Endothelial cell of umbilical vein (primary cell): ENCODE measurements at regions not wholly inside any gene's neighbourhood (a gene's known extent, or its start where the extent isn't known, plus 50 kb on each side); places are given as distances from the start of the nearest gene placed in this dataset.

Experiments used
- BruUV-seq: library from RNA; stranded (reverse); fragments of 400-500 nt; replicated peaks from 2 replicates; lab custom pipeline; 2021; lab: Mats Ljungman, UMichigan
- CTCF ChIA-PET: fragments of 300-600, 350-600 bp; sonication (Branson Sonifier 250); formaldehyde crosslinking; loops from one replicate; lab custom pipeline; 2021; ENCODE audit warnings: antibody characterized with exemption, inconsistent platforms; lab: Charles Lee
- POLR2A ChIA-PET: fragments of 300-600, 350-600 bp; sonication (Branson Sonifier 250); formaldehyde crosslinking; loops from one replicate; lab custom pipeline; 2021; ENCODE audit warnings: antibody characterized with exemption, inconsistent platforms; lab: Charles Lee
- DNase-seq: peaks from one replicate; pipeline ENCODE4 v3.0.0-alpha.2; 2011; ENCODE audit warnings: low read depth, low spot score
- FAIRE-seq: peaks from 2 replicates; lab custom pipeline; 2011; peaks lifted over from hg19 to GRCh38; lab: Jason Lieb, UNC
- H2AFZ ChIP-seq: 2 replicates; pipeline ENCODE4 v1.6.0; 2012; ENCODE audit warnings: low read depth, low read length, control low read depth, inconsistent platforms
- H3K27ac ChIP-seq: 2 replicates; pipeline ENCODE4 v1.5.1; 2011; ENCODE audit warnings: low read depth, mild to moderate bottlenecking, control low read depth, low read length, moderate library complexity; ENCODE audit not compliant: insufficient read depth
- H3K27me3 ChIP-seq, 2 experiments: 2 replicates each; pipeline versions ENCODE4 v1.6.0 to v1.6.1; 2011; ENCODE audit warnings: low read length in 2 of 2, mixed read lengths in 1 of 2; ENCODE audit not compliant: control insufficient read depth in 2 of 2, insufficient read depth in 2 of 2
- H3K36me3 ChIP-seq, 2 experiments: 2 replicates in 1 of 2; 3 replicates in 1 of 2; pipeline ENCODE4 v1.5.1; 2011; ENCODE audit warnings: low read length in 2 of 2, mild to moderate bottlenecking in 1 of 2, moderate library complexity in 1 of 2; ENCODE audit not compliant: control insufficient read depth in 2 of 2, insufficient read depth in 2 of 2; ENCODE audit errors: extremely low read depth in 1 of 2
- H3K4me1 ChIP-seq: 3 replicates; pipeline ENCODE4 v1.5.1; 2011; ENCODE audit warnings: mild to moderate bottlenecking, low read length; ENCODE audit not compliant: control insufficient read depth, insufficient read depth; ENCODE audit errors: extremely low read depth
- H3K4me2 ChIP-seq: 2 replicates; pipeline ENCODE4 v1.6.1; 2011; ENCODE audit warnings: low read length, control low read depth, mixed read lengths; ENCODE audit not compliant: insufficient read depth
- H3K4me3 ChIP-seq, 3 experiments: fragments of 200-600 bp in 1 of 3; sonication (generic), shearing (Covaris generic) in 1 of 3; replicated peaks in 1 of 3; 2 replicates each; pipeline ENCODE4 v1.5.1; 2011 to 2016; ENCODE audit warnings: control low read depth in 3 of 3, low read length in 3 of 3, mild to moderate bottlenecking in 2 of 3, inconsistent platforms in 1 of 3, low read depth in 1 of 3, moderate library complexity in 1 of 3; ENCODE audit not compliant: insufficient read depth in 1 of 3
- H3K79me2 ChIP-seq: 2 replicates; pipeline ENCODE4 v1.6.0; 2012; ENCODE audit warnings: low read length, inconsistent platforms; ENCODE audit not compliant: control insufficient read depth, insufficient read depth
- H3K9ac ChIP-seq: replicated peaks from 2 replicates; pipeline ENCODE3; 2011; ENCODE audit warnings: low read length, control low read depth; ENCODE audit not compliant: insufficient read depth; ENCODE audit errors: extremely low read depth
- H3K9me1 ChIP-seq: replicated peaks from 3 replicates; pipeline ENCODE4 v1.6.0; 2011; ENCODE audit warnings: mild to moderate bottlenecking, low read length; ENCODE audit not compliant: control insufficient read depth, insufficient read depth; ENCODE audit errors: extremely low read depth
- H3K9me3 ChIP-seq: replicated peaks from 2 replicates; pipeline ENCODE4 v1.5.1; 2012; ENCODE audit warnings: low read length, inconsistent platforms; ENCODE audit not compliant: control insufficient read depth, insufficient read depth
- H4K20me1 ChIP-seq: replicated peaks from 2 replicates; pipeline ENCODE3; 2011; ENCODE audit warnings: mild to moderate bottlenecking, low read length; ENCODE audit not compliant: control insufficient read depth, insufficient read depth; ENCODE audit errors: extremely low read depth
- CTCF ChIP-seq, 2 donors: IDR thresholded peaks; 1 replicate in 1 of 2; 2 replicates in 1 of 2; pipeline ENCODE4 v1.5.1; 2011; ENCODE audit warnings: low read length in 2 of 2, mild to moderate bottlenecking in 2 of 2, moderate library complexity in 2 of 2, control low read depth in 1 of 2, inconsistent platforms in 1 of 2, low read depth in 1 of 2; ENCODE audit not compliant: insufficient read depth in 1 of 2; ENCODE audit errors: extremely low read depth in 1 of 2
- EZH2 ChIP-seq: IDR thresholded peaks from 2 replicates; pipeline ENCODE4 v1.6.1; 2012; ENCODE audit warnings: borderline replicate concordance, low read depth, mild to moderate bottlenecking, moderate library complexity, low read length, inconsistent platforms; ENCODE audit not compliant: severe bottlenecking
- FOS ChIP-seq: IDR thresholded peaks from 2 replicates; pipeline ENCODE4 v1.6.1; 2011; ENCODE audit warnings: mild to moderate bottlenecking, low read length, moderate library complexity, borderline replicate concordance; ENCODE audit not compliant: insufficient read depth
- GATA2 ChIP-seq: IDR thresholded peaks from 2 replicates; pipeline ENCODE4 v1.7.0; 2011; ENCODE audit warnings: low read depth, mild to moderate bottlenecking, moderate library complexity, mixed read lengths, low read length; ENCODE audit not compliant: insufficient read length, insufficient read depth
- JUN ChIP-seq: IDR thresholded peaks from 2 replicates; pipeline ENCODE4 v1.6.1; 2011; ENCODE audit warnings: borderline replicate concordance, low read depth; ENCODE audit not compliant: insufficient read length, insufficient read depth
- MAX ChIP-seq: IDR thresholded peaks from 2 replicates; pipeline ENCODE4 v1.6.1; 2011; ENCODE audit not compliant: insufficient read depth, insufficient read length
- MYC ChIP-seq: IDR thresholded peaks from one replicate; pipeline ENCODE4 v1.6.1; 2011; ENCODE audit warnings: mild to moderate bottlenecking, low read depth, low read length
- POLR2A ChIP-seq: IDR thresholded peaks from 2 replicates; pipeline ENCODE4 v1.6.1; 2012; ENCODE audit warnings: low read depth, mild to moderate bottlenecking, control low read depth, low read length
- POLR2AphosphoS5 ChIP-seq: IDR thresholded peaks from 2 replicates; pipeline ENCODE4 v1.6.1; 2012; ENCODE audit warnings: low read depth, mild to moderate bottlenecking, control low read depth, low read length, moderate library complexity; ENCODE audit not compliant: insufficient read depth
- dilution Hi-C: fragments of 300-500 bp; cut with MboI; formaldehyde crosslinking; loops from one replicate; pipeline ENCODE4 v1.15.0; 2019; ENCODE audit warnings: low sequenced_read_pairs; ENCODE audit not compliant: extremely low pct_ligation_motif_present
- intact Hi-C: fragments of 100-400 bp; cut with micrococcal nuclease; formaldehyde crosslinking; loops from one replicate; pipeline ENCODE4 v1.10.0; 2022

- CTCF ChIA-PET, result no interaction called here
- Histone ChIP-seq H3K79me2 (no peaks in the 10 kb centered on the region), H3K36me3 (no peaks in the 10 kb centered on the region), H3K9me3 (no peaks in the 10 kb centered on the region), H3K9me1 (no peaks in the 10 kb centered on the region), H3K4me2 (no peak overlapping the region), H4K20me1 (no peaks in the 10 kb centered on the region), H3K27ac (no peak overlapping the region), H2AFZ (no peak overlapping the region), H3K9ac (no peak overlapping the region), H3K4me3 (no peak overlapping the region), H3K27me3 (no peaks in the 10 kb centered on the region), H3K4me1 (no peaks in the 10 kb centered on the region)
- dilution Hi-C loops, result no loop called here
- POLR2A ChIA-PET, result no interaction called here
- no peak for TF ChIP-seq CTCF (IDR thresholded peaks at IDR 0.05; ENCODE audit: extremely low read depth in 1 of 2, insufficient read depth in 1 of 2, low read depth in 1 of 2, low read length in 2 of 2)
- TF ChIP-seq FOS, result no peak
- TF ChIP-seq GATA2, result no peak
- DNase-seq (no peak), FAIRE-seq (no peak)
- intact Hi-C loops, result no loop called here
- no TSS peak for BruUV-seq
Observed at GRCh38 chr18:57269756-57270155, 82.6 kb upstream of the ST8SIA3 start.

- TF ChIP-seq FOS (no peak), POLR2AphosphoS5 (no peak), MYC (no peak), GATA2 (no peak), MAX (no peak), EZH2 (no peak), JUN (no peak), POLR2A (no peak), CTCF (IDR thresholded peaks at IDR 0.05; ENCODE audit: extremely low read depth in 1 of 2, insufficient read depth in 1 of 2, low read depth in 1 of 2, low read length in 2 of 2) (no peak)
- Histone ChIP-seq H3K27ac (no peak overlapping the region), H3K79me2 (no peaks in the 10 kb centered on the region), H3K4me1 (no peaks in the 10 kb centered on the region), H3K36me3 (no peaks in the 10 kb centered on the region), H2AFZ (no peak overlapping the region), H4K20me1 (no peaks in the 10 kb centered on the region), H3K9me3 (no peaks in the 10 kb centered on the region), H3K27me3 (no peaks in the 10 kb centered on the region), H3K9me1 (no peaks in the 10 kb centered on the region), H3K9ac (no peak overlapping the region), H3K4me3 (no peak overlapping the region), H3K4me2 (no peak overlapping the region)
- FAIRE-seq (no peak), DNase-seq (no peak)
- CTCF ChIA-PET, result no interaction called here
- dilution Hi-C loops, result no loop called here
- BruUV-seq, result no TSS peak
- POLR2A ChIA-PET, result no interaction called here
- intact Hi-C loops, result no loop called here
Observed at GRCh38 chr18:57270156-57270555, 82.2 kb upstream of the ST8SIA3 start.
